ENCODE measurements at regions not wholly inside any gene's neighbourhood (a gene's known extent, or its start where the extent isn't known, plus 50 kb on each side); places are given as distances from the start of the nearest gene placed in this dataset.

GRCh38 chr17:6941989-6942388, 53.9 kb upstream of the ALOX12 start:
- no peak for DNase-seq

- no peak for DNase-seq
Observed at GRCh38 chr17:6943406-6943805, 52.4 kb upstream of the ALOX12 start.

All from CD4-positive, alpha-beta T cell treated with Interleukin-17A for 1 hour (primary cell).